ENCODE measurements at regions not wholly inside any gene's neighbourhood (a gene's known extent, or its start where the extent isn't known, plus 50 kb on each side); places are given as distances from the start of the nearest gene placed in this dataset.

DNA sequence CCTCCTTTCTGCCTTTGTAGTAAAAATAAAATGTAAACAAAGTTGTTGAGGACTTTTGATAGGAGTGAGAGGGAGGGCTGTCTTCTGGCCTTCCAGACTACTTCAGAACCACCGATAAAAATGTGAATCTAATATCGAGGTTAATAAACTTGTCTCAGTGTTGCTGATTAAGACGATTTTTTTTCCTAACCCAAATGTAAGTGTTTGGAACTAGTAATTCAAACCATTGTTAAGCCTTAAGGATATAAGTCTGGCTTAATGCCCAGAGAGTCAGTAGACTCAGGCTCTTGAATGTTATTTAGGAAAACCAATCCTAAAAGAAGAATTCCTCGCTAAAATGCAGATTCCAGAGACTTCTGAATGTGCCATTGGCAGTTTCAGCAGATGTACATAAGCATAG lies 356.9 kb downstream of the SIPA1L2 start:
- no peak for DNase-seq
- intact Hi-C loops (cut with DNase I) = no loop called here

DNA sequence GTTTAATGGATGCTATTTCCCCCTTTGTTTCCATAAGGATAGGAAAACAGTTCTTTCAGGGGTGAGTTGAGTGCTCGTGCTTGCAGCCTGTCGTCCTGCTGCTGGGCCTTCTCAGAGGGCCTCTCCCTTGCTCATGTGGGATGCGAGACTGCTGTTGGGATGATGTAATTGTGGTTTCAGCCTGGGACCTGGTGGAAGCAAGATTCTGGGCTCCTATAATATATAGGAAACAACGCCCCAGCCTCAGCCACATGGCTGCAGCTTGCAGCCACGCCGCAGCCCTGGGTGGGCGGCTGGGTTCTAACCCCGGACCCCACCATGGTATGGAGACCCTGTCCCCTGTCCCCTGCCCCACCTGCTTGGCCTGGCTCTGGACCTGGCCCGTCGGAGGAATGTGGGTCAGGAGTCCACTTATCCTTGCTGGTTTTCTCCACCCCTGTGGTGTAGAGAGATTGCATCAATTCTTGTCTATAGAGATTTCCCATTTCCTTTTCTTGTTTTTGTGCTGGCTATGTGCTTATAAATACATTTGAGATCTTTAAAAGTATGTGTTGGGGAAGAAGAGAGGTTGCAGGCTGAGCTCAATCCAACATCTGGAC lies 357.8 kb downstream of the SIPA1L2 start:
- intact Hi-C loops (cut with DNase I) = no loop called here
- DNase-seq = no peak

GRCh38 chr1:232271299-232271698 lies 358.6 kb downstream of the SIPA1L2 start:
- DNase-seq = no peak
- intact Hi-C loops (cut with DNase I) = no loop called here

DNA sequence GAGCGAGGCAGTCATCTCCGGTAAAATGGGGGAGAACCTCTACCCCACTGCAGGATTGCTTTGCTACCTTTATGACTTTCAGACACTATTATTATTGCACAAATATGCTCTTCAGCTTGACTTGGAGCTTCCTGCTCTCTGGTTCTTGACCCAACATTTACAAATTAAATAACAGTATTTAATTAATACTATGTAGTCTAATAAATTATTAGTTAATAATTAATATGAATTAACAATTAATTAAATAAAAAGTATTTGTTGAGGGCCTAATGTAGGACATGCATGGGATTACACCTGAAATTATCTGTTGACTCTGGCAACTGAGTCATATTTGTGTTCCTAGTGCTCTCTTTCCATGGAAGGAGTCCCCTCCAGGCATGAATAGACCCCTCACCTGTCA lies 359.9 kb downstream of the SIPA1L2 start:
- no peak for DNase-seq
- intact Hi-C loops (cut with DNase I) = no loop called here

- intact Hi-C loops (cut with DNase I) = no loop called here
- no peak for DNase-seq
These were observed 361.9 kb downstream of the SIPA1L2 start for GRCh38 chr1:232267837-232268598.

- intact Hi-C loops (cut with DNase I) = no loop called here
These were observed 362.7 kb downstream of the SIPA1L2 start for GRCh38 chr1:232267092-232267836.

DNA sequence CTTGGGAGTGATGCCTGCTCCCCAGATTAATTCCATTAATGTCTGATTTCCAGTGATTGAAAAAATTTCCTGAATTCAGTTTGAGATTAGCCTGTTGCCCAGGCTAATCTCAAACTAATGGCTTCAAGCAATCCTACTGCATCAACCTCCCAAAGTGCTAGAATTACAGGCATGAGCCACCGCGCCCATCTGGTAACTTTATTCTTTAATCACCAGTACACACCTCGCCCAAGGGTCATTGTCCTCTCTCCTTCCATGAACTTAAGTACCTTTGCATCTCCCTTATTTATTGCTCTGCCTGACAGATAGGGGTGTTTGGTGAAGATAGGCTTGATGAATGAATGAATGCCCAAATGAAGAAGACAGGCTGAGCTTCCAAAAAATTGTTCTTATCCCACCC lies 366.5 kb downstream of the SIPA1L2 start:
- no peak for DNase-seq
- intact Hi-C loops (cut with DNase I) = no loop called here

More at GRCh38 chr1:232267092-232267836, 362.7 kb downstream of the SIPA1L2 start:
- no peak for DNase-seq

DNA sequence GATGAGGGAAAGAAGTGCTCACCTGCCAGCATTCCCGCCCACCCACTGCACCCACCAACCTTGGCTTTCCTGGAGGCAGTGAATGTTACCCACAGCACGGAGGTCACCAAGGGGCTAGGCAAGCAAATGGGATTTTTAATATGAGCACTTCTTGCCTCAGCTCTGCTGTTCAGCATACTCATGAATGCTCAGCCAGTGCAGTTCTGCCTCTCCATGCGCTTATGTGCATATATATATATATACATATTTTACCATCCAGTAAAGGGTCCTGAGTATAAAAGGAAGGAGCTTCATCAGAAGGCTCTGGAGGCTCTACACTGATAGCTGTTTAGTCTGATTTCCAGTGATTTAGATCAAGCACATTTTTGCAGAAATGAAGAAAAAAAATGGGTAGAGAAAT lies 366.9 kb downstream of the SIPA1L2 start:
- intact Hi-C loops (cut with DNase I) = no loop called here
- no peak for DNase-seq

DNA sequence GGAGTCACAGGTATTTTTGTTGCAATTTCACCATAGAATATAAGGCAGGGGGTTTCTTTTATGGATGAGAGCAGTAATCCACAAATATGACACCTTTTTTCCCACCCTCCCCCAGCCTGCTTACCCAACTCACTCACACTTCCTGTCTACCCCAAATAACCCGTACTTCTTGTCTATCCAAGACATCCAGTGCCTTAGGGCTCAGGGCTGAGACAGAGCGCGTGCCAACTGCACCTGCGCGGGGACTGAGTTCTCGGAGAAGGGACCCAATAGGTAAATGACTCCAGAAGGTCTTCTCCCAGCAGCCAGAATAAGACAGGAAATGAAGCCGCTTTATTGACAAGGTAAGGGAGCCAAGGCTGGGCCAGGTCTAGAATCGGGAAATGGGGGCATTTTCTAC lies 369.1 kb downstream of the SIPA1L2 start:
- no peak for DNase-seq
- intact Hi-C loops (cut with DNase I) = no loop called here

DNA sequence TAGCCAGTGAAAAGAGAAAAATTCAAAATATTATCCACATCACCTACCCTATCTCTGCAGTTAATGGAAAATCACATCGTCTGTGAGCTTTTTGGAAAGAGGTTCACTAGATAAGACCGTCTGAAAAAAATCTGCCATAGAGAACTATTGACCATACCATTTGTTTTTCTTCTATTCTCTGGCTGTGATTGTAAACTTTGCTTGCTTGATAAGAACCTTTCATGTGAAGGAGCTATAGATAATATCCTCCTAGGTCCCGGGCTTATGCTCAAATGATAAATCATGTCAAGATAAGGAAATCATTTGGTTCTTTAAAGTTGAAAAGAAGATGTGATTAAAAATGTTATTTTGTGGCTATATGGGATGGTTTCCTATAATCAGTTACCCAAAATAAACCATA lies 369.9 kb downstream of the SIPA1L2 start:
- intact Hi-C loops (cut with DNase I) = no loop called here
- no peak for DNase-seq

DNA sequence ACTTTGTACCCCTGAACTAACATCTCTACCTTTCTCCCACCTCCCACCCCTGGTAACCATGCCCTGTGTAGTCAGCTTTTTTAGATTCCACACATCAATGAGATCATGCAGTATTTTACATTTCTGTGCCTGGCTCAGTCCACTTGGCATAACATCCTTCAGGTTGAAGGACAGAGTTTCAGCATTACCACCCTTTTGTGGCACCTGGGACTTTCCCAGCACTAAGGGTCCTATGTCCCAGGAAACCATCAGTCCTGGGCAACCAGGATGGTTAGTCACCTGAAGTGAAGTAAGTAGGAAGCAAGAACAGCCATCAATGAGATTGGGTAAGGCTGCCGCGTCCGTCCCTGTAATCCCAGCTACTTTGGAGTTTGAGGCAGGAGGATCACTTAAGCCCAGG lies 370.6 kb downstream of the SIPA1L2 start:
- DNase-seq = no peak
- intact Hi-C loops (cut with DNase I) = no loop called here

- intact Hi-C loops (cut with DNase I) = no loop called here
- DNase-seq = no peak
These were observed 377.3 kb downstream of the SIPA1L2 start for GRCh38 chr1:232252546-232253118.

GRCh38 chr1:232250838-232251237 lies 379.1 kb downstream of the SIPA1L2 start:
- intact Hi-C loops (cut with DNase I) = no loop called here

DNA sequence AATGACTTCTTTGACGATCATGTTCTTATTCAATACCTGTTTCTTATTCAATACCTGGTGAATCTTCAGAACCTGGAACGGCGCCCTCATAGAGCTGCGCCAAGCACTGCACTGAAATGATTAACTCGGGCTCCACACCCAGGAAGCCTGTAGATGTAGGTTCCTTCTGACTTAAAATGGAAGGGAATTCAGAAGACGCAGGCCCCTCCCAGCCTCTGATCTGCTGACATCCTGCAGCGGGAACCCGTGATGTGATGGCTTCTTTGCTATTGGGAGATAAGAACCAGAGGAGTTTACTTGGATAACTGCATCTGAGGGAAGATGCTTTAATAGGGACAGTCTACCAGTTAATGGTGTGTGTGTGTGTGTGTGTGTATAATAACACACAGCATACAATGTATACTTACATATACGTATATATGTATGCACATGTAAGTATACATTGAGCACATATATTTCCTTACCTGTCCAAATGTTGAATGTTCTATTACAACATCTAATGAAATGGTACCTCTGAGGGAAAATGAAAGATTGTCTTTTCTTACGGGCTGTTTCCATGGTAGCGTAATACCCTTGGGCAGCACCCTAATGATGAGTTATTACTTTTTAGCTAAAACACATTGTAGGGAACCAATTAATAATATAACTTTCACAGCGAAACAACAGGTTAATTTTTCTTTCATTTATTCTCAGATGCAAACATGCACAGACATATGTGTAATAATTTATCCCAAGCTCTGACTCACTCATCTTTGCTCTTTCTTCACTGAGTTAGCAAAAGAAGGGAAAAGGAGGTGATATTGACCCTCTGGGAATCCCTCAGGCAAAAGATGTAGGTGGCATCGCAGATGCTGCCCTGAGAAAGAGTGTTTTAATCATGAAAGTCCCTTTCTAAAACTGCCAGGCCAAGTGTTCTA lies 379.8 kb downstream of the SIPA1L2 start:
- no peak for DNase-seq
- intact Hi-C loops (cut with DNase I) = no loop called here

More at GRCh38 chr1:232250838-232251237, 379.1 kb downstream of the SIPA1L2 start:
- DNase-seq = no peak

GRCh38 chr1:232249339-232249738 lies 380.6 kb downstream of the SIPA1L2 start:
- no peak for DNase-seq
- intact Hi-C loops (cut with DNase I) = no loop called here

DNA sequence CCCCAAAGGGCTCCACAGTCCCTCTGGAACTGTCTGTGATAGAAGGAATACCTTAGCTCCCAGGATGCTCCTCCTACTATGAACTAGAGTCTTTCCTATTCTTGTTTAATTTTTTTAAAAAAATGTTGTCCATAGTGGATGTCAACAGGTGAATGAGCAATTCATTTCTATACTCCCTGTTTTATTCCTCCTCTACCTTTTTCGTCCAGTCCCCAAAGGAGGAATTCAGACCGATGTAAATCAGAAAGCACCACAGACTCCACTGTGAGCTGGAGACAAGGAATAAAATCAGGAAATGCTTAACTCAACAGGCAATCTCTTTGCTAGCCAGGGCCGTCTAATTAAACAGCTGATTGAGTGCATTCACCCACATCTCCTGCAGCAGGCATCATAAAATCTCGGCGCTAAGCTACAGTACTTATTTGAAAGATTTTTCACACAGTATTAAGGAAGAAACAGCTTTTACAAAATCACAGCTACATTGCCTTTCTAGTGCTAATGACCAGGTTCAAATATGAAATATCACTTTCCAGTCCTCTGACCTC lies 381.6 kb downstream of the SIPA1L2 start:
- intact Hi-C loops (cut with DNase I) = no loop called here
- DNase-seq = no peak

DNA sequence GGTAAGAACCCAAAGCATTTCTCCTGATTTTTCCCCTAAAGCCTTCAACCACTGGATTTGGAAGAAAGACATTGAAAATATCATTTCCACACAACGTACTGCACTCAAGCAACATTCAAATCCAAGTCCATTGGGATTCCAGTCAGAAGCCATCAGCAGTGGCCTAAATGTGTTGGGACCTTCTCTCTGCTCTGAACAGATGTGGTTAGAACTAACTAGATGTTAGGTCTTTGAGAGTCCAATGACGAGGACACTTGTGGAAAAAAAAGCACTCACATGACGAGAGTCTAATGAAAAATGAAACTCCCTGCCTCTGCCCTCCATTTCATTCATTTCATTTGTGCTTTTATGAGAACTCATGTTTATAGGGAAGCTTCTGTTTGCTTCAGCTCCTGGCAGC lies 382.3 kb downstream of the SIPA1L2 start:
- intact Hi-C loops (cut with DNase I) = no loop called here
- DNase-seq = no peak

- intact Hi-C loops (cut with DNase I) = no loop called here
- no peak for DNase-seq
These were observed 385.5 kb downstream of the SIPA1L2 start for GRCh38 chr1:232244426-232244825.

GRCh38 chr1:232239998-232240397 lies 389.9 kb downstream of the SIPA1L2 start:
- intact Hi-C loops (cut with DNase I) = no loop called here
- no peak for DNase-seq

DNA sequence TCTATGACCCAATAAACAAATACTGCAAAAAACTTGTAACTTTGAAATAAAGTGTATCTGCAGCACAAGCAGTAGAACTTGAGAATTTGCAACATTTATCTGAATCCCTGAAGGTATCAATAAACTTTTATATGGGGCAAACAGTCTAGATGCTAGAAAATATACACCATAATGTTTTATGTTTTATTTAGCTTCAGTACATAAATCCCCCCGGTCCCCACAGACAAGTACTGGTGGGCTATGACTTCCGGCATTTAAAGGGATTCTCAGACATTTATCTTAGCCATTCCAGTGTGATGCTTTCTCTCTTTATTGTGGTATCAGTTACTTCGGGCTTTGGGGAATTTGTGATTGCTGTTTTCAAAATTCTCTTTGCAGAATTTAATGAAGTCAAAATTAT lies 390.4 kb downstream of the SIPA1L2 start:
- DNase-seq = no peak
- intact Hi-C loops (cut with DNase I) = no loop called here
